ENCODE measurements at regions not wholly inside any gene's neighbourhood (a gene's known extent, or its start where the extent isn't known, plus 50 kb on each side); places are given as distances from the start of the nearest gene placed in this dataset.
"Not testable (repeated sequence)": the region's sequence is repeated elsewhere in the genome, so short reads cannot be mapped to it uniquely, and the experiment has no call there.

DNA sequence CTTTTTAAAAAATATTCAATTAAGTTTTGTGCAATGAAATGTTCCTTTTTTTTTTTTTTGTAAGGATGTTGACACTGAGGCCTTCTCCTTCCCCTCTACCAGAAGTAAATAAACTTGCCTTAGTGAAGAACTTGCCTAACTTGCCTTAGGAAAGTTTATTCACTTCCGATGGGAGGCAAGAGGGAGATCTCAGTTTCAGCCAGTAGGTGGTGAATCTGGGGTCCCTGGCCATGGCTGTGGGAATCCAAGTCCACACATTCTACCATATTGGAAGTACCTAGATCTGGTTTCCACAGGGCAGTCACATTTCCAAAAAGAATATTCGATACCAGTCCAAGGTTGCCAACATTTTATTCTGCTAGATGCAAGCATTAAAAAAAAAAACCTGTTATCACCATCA is 270.9 kb downstream of the CCSER2 start:
- intact Hi-C loops (cut with DNase I; ENCODE audit: low total_unique reads), result no loop called here
- H3K4me3 ChIP-seq (ENCODE audit: low read depth, poor library complexity, severe bottlenecking), result no peak overlapping the region
- peak in 1 of 2 donors; percentile 18 for DNase-seq (ENCODE audit: low spot score in 2 of 2)
- TF ChIP-seq, protein P1, sequence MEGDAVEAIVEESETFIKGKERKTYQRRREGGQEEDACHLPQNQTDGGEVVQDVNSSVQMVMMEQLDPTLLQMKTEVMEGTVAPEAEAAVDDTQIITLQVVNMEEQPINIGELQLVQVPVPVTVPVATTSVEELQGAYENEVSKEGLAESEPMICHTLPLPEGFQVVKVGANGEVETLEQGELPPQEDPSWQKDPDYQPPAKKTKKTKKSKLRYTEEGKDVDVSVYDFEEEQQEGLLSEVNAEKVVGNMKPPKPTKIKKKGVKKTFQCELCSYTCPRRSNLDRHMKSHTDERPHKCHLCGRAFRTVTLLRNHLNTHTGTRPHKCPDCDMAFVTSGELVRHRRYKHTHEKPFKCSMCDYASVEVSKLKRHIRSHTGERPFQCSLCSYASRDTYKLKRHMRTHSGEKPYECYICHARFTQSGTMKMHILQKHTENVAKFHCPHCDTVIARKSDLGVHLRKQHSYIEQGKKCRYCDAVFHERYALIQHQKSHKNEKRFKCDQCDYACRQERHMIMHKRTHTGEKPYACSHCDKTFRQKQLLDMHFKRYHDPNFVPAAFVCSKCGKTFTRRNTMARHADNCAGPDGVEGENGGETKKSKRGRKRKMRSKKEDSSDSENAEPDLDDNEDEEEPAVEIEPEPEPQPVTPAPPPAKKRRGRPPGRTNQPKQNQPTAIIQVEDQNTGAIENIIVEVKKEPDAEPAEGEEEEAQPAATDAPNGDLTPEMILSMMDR (IDR thresholded peaks at IDR 0.05), result no peak
- no peak for TF ChIP-seq POLR2A (IDR thresholded peaks at IDR 0.05)
- 77 to 86% methylated on average over 2 of the region's 2 CpGs for WGBS, 2 donors

DNA sequence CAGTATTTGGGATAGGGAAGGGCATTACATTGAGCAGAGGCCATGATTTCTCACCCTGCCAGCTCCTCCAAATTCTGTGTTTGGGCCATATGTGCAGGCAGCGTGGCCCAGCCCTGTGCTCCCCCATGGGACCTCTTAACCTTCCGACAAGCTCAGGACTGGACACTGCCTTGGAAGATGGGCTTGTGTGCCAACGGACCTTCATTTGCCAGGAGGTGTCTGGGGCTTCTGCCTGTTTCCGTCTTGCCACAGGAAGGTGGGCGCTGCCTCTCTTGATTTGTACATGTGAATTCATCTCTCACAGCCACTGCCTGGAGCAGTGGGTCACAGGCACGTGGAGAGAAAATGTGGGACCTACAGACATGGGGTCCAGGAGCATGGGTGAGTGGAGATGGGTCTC is 272.6 kb downstream of the CCSER2 start:
- no peak for TF ChIP-seq POLR2A (IDR thresholded peaks at IDR 0.05)
- TF ChIP-seq, protein P1 (IDR thresholded peaks at IDR 0.05), result no peak
- intact Hi-C loops (cut with DNase I; ENCODE audit: low total_unique reads), result no loop called here
- peak in 1 of 2 donors; percentile 37 for DNase-seq (ENCODE audit: low spot score in 2 of 2)
- H3K4me3 ChIP-seq (ENCODE audit: low read depth, poor library complexity, severe bottlenecking), result no peak overlapping the region
- 87% methylated on average over 6 of the region's 6 CpGs for WGBS, 2 donors

DNA sequence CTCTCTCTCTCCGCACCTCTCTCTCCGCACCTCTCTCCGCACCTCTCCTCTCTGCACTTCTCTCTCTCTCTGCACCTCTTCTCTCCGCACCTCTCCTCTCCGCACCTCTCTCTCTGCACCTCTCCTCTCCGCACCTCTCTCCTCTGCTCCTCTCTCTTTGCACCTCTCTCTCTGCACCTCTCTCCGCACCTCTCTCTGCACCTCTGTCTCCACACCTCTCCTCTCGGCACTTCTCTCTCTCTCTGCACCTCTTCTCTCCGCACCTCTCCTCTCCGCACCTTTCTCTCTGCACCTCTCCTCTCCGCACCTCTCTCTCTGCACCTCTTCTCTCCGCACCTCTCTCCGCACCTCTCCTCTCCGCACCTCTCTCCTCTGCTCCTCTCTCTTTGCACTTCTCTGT is 274.2 kb downstream of the CCSER2 start:
- intact Hi-C loops (cut with DNase I; ENCODE audit: low total_unique reads); H3K4me3 ChIP-seq (ENCODE audit: low read depth, poor library complexity, severe bottlenecking): not testable (repeated sequence)
- DNase-seq (ENCODE audit: low spot score in 2 of 2), result peak in 1 of 2 donors; percentile 25
- WGBS, 2 donors, result 75 to 82% methylated on average over 14 of the region's 14 CpGs

DNA sequence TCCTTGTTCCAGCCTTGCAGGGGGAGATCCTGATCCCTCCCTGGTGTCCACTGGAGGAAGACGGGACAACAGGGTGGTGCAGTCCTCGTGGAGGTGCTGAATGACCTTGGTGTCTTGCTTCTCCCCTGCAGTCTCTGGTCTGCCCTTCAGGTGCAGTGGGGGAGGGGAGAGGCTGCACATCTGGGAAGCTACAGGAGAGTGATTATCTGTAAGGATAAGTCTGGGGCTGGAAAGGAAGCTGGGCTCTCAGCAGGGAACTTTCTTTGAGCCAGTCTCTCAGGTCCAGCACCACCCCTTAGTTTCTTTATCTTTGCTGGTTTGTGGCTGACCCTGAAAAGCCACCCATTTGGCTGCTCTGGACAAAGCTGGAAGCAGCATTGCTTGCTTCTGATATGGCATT is 275.6 kb downstream of the CCSER2 start:
- 39 to 50% methylated on average over 1 to 2 of the region's 2 CpGs for WGBS, 2 donors
- intact Hi-C loops (cut with DNase I; ENCODE audit: low total_unique reads), result no loop called here
- DNase-seq (ENCODE audit: low spot score in 2 of 2), result peak in 1 of 2 donors; percentile 46
- TF ChIP-seq, protein P1 (IDR thresholded peaks at IDR 0.05), result no peak
- no peak for TF ChIP-seq POLR2A (IDR thresholded peaks at IDR 0.05)
- no peak overlapping the region for H3K4me3 ChIP-seq (ENCODE audit: low read depth, poor library complexity, severe bottlenecking)

DNA sequence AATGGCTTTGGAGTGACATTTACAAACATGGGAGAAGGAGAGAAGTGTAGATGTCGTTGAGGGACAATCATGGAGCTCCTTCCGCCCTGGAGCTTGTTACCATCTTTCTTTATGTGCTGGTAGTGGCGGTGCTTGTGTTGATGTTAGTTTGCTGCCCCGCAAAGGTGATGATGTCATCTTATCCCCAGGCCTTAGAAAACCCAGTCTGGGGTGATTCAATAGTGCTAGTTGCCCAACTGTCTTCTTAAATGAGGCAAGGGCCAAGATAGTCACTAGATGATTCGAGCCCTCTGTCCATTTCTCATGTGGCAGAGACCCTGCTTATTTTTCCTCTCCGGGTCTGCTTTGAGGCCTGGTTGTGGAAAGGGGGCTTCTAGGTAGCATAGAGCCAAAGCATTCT is 277.4 kb downstream of the CCSER2 start:
- H3K4me3 ChIP-seq (ENCODE audit: low read depth, poor library complexity, severe bottlenecking), result no peak overlapping the region
- DNase-seq (ENCODE audit: low spot score in 2 of 2), result peak in 1 of 2 donors; percentile 23
- intact Hi-C loops (cut with DNase I; ENCODE audit: low total_unique reads), result no loop called here
- WGBS, 2 donors, result 62 to 77% methylated on average over 6 of the region's 6 CpGs
- TF ChIP-seq, protein P1 (IDR thresholded peaks at IDR 0.05), result no peak
- no peak for TF ChIP-seq POLR2A (IDR thresholded peaks at IDR 0.05)

DNA sequence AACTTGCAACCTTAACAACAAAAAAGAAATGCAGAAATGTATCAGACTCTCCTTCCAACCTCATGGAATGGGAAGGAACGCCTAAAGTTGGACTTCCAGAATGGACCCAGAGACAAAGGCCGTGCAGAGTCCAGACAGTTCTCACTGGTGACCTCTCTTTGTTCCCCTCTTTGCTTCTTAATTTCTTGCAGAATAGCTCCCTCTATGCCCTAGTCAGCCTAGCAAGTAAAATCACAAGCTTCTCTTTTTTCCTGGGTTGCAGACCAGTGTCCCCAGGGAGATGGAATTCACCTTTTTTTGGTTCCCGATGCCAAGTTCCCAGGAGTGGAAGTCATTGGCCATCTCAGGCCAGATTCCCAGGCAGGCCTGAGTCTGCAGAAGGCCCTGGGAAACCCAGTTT is 278.0 kb downstream of the CCSER2 start:
- TF ChIP-seq, protein P1 (IDR thresholded peaks at IDR 0.05), result no peak
- TF ChIP-seq POLR2A (IDR thresholded peaks at IDR 0.05), result no peak
- DNase-seq (ENCODE audit: low spot score in 2 of 2), result peak in 1 of 2 donors; percentile 15
- 73 to 80% methylated on average over 3 of the region's 3 CpGs for WGBS, 2 donors
- H3K4me3 ChIP-seq (ENCODE audit: low read depth, poor library complexity, severe bottlenecking), result no peak overlapping the region
- intact Hi-C loops (cut with DNase I; ENCODE audit: low total_unique reads), result no loop called here

Measured in lower leg skin (tissue), 4 donors.